ENCODE measurements at regions not wholly inside any gene's neighbourhood (a gene's known extent, or its start where the extent isn't known, plus 50 kb on each side); places are given as distances from the start of the nearest gene placed in this dataset.

- no peak for DNase-seq (ENCODE audit: low read depth in 2 of 2, low spot score in 1 of 2)
These were observed 186.9 kb upstream of the LNX1 start for GRCh38 chr4:53778155-53778554.

GRCh38 chr4:53777244-53777984 lies 186.1 kb upstream of the LNX1 start:
- no peak for DNase-seq (ENCODE audit: low read depth in 2 of 2, low spot score in 1 of 2)

DNA sequence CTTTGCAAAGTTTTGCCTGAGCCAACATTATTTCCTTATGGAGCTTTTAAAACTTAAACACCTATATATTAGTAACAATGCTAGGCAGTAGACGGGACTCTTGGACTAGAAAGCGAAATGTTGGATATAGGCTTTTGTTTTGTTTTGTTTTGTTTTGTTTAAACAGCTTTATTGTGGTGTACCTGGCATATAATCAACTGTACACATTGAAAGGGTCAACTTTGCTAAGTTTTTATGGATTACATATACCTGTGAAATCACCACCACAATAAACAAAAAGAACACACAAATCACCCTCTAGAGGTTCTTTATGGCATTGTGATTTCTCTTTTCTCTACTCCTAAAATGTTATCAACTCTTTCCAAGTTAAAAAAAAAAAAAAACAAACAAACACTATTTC lies 184.9 kb upstream of the LNX1 start:
- DNase-seq (ENCODE audit: low read depth in 2 of 2, low spot score in 1 of 2), result no peak

GRCh38 chr4:53775381-53775780 lies 184.1 kb upstream of the LNX1 start:
- DNase-seq (ENCODE audit: low read depth in 2 of 2, low spot score in 1 of 2), result no peak

DNA sequence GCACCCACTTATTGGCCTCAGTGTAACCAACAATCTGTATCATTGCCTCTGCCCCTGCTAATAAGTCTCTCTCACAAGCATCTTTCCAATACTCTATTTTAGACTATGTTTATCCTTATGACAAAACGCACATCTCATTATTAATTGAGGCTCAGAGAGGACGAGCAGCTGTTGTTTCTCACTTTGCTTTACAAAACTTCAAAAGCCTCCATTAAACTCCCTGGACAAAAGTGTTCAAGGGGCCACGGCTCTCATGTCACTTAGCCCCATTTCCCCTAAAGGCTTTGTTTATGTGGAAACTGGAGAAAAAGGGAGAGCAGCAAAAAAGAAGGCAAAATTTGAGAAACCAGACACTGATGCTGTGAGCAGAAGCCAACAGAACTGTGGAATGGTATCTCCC lies 180.0 kb upstream of the LNX1 start:
- no peak for DNase-seq (ENCODE audit: low read depth in 2 of 2, low spot score in 1 of 2)

- DNase-seq (ENCODE audit: low read depth in 2 of 2, low spot score in 1 of 2), result no peak
These were observed 176.2 kb upstream of the LNX1 start for GRCh38 chr4:53767482-53767881.

DNA sequence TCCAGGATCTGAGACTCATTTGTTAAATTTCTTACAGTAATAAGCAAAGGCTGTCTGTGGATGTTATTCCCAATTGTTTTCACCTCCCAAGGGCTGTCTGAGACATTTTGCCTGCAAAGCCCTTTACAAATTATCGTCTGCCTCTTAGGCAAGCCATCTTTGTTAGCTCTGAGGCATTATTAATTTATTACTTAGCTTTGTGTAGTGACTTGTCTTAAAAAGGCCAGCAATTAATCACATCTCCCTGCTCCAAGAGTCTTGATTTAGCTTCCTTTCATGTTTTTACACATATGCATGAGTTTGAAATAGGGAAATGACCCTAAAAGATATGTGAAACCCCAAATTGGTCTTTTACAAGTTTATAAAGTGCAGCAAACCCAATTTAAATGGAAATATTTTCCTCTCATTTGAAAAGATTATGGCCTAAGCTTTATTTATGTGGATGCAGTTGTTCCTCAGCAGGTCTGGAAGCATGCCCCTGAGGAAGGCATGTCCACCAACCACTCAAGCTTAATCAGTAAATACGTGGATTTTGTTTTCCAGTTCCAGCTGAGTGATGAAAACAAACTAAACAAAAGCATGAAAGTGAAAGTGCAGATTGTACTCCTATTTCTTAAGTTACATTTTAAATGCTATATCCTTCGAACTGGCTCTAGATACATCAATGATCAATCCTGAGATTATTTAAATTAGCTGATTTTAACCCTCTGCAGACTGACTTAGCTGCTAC lies 173.6 kb upstream of the LNX1 start:
- DNase-seq (ENCODE audit: low read depth in 2 of 2, low spot score in 1 of 2), result no peak

- DNase-seq (ENCODE audit: low read depth in 2 of 2, low spot score in 1 of 2), result no peak
These were observed 172.7 kb upstream of the LNX1 start for GRCh38 chr4:53763813-53764597.

GRCh38 chr4:53755656-53756055 lies 164.4 kb upstream of the LNX1 start:
- no peak for DNase-seq (ENCODE audit: low read depth in 2 of 2, low spot score in 1 of 2)

DNA sequence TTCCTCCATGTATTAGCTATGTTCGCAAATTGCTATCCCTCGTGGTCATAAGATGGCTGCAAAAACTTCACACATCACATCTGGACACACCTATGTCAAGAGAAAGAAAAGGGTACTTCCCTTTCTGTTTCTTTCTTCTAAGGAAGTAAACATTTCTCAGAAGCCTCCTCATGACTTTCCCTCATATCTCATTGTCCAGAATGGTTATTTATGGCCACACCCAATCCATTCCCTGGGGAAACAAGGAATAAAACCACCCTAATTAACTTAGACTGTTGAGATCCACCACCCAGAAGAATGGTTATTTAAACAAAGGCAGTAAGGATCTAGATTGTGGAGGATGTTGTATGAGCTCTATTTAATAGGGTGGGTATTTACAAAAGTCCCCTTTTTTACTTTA lies 160.8 kb upstream of the LNX1 start:
- DNase-seq (ENCODE audit: low read depth in 2 of 2, low spot score in 1 of 2), result no peak

DNA sequence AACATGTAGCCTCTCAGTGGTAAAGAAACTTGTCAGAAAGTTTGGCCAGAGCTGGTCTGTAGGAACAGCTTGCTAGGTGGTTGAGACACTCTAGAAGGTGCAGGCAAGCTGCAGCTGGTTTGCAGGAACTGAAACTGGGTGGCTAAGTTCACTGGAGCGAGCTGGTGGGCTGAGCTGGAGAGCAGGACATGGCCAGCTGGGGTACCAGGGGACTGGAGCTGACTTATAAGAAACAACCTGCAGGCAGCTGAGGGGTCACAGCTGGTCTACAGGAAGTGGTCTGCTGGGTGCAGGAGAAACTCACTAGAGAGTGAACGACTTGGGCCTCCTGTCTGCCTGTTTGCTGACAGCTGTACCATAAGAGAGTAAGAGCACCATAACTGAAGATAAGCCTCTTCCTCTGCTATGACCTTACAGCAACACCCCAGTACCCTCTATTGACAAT lies 157.1 kb upstream of the LNX1 start:
- DNase-seq (ENCODE audit: low read depth in 2 of 2, low spot score in 1 of 2), result no peak

- DNase-seq (ENCODE audit: low read depth in 2 of 2, low spot score in 1 of 2), result no peak
These were observed 156.1 kb upstream of the LNX1 start for GRCh38 chr4:53747401-53747800.

- DNase-seq (ENCODE audit: low read depth in 2 of 2, low spot score in 1 of 2), result no peak
These were observed 153.3 kb upstream of the LNX1 start for GRCh38 chr4:53744446-53745160.

- no peak for DNase-seq (ENCODE audit: low read depth in 2 of 2, low spot score in 1 of 2)
These were observed 143.5 kb upstream of the LNX1 start for GRCh38 chr4:53734584-53735353.

DNA sequence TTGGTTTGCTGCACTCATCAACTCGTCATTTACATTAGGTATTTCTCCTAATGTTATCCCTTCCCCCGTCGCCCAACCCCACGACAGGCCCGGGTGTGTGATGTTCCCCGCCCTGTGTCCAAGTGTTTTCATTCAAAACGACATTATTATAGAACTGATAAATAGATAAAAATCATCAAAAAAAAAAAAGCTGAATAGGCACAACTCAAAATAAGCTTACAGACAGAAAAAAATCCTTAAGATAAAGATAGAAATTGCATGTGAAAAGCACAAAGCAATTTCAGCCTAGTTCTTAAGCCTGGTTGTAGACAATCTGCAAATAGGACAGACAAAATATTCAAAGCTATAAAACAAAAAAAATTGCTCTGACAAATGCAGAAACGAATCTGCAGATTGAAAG lies 142.9 kb upstream of the LNX1 start:
- no peak for DNase-seq (ENCODE audit: low read depth in 2 of 2, low spot score in 1 of 2)

DNA sequence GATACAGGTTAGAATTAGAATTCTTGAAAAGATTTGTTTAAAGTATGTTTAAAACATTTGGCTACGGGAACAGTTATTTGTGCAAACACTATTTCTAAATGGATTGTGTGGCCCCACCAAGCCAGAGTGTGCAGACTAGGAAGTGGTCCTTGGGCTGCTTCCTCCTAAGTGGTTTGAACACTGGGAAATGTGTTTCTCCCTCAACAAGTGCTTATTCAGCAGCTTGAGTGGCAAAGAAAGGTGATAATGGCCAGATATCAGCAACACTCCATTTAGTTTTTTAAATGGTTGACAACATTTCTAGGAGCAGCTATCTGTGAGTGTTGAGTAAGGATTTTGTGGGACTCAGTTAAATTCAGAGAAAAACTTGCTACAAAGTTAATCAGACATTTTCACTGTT lies 141.4 kb upstream of the LNX1 start:
- DNase-seq (ENCODE audit: low read depth in 2 of 2, low spot score in 1 of 2), result no peak

DNA sequence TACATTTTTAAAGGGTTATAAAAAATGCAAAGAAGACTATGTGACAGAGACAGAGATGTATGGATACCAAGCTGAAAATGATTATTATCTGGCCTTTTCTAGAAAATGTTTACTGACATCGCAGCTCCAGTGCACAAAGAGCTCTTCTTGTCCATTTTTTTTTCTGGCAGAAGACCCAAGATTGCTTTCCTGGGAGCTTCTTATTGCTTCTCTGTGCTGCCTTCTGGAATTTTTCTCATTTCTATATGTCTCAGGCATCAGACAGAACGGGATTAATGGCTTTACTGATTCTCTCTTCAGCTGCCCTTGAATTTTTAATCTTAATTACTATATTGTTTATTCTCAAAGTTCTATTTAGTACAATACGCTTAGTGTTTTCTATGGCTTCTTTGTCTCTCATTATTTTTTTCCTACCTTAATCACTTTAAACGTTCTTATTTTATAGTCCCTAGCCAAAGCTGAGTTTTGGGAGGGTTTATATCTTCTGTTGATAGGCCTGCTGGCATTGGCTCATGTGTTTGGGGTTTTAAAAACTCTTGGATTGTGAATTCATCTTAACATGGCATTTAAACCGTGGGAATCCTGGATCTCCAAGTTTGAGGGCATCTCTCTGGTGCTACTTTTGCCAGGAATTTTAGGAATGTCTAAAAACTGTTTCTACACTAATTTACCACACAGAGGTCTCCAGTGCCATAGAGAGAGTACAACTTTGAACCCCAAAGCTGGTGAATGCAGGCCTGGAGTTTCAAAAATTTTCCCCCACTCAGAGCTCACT lies 138.9 kb upstream of the LNX1 start:
- DNase-seq (ENCODE audit: low read depth in 2 of 2, low spot score in 1 of 2), result no peak

DNA sequence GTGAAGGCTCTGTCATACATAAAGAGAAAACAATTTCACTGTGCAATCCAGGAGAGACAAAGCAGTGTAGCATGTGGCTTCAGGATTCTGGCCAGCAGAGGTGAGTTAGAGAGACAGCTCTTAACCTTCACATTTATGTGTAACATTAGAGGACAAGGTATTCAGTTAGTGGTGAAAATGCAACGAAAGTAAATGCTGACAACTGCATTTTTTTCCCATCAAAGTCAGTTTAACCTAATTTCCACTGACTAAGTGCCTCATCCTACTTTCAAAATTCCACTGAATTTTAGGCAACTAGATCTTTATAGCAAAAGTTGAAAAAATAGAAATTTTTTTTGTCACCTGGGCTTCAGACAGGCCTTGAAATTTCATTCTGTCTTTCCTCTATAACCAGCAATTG lies 130.8 kb upstream of the LNX1 start:
- DNase-seq (ENCODE audit: low read depth in 2 of 2, low spot score in 1 of 2), result no peak

DNA sequence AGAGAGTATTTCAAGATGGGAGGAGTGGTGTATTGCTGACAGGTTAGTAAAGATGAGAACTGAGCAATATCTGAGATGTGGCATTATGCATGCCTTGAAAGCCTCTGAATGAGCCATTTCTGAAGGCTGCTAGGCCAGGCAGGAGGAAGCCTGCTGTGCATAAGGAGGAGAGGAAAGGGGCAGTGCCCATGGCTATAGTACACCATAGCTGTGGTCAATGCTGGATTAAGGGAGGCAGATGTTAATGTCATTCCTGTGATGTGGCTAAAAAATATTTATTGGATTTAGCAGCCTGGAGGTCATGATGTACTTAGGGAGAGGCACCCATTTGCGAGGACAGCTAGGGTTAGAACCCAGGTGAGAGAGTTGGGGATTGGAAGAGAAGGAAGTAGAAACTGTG lies 130.0 kb upstream of the LNX1 start:
- DNase-seq (ENCODE audit: low read depth in 2 of 2, low spot score in 1 of 2), result no peak

GRCh38 chr4:53720776-53721175 lies 129.5 kb upstream of the LNX1 start:
- no peak for DNase-seq (ENCODE audit: low read depth in 2 of 2, low spot score in 1 of 2)
